ENCODE measurements at regions not wholly inside any gene's neighbourhood (a gene's known extent, or its start where the extent isn't known, plus 50 kb on each side); places are given as distances from the start of the nearest gene placed in this dataset.

- no peak for DNase-seq
Measured at GRCh38 chr10:36087006-36088005, 445.2 kb upstream of the FZD8 start.

DNA sequence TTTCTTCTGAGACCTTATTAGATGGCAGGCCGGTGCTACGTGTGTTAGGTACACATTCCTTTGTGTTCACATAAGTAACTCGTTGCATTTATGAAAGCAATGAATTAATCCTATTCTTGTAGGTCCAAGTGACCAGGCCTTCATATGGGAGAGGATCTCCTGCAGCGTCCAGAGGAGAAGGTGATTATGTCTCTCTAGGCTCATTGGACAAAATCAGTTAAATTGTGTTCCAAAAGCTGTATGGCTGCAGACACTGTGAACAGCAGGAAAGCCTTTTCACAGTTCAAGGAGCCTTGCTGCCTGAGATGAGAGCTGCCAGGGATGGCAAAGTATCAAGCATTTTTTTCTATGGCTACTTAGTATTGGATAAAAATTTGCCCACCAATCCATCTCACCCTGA, 433.1 kb upstream of the FZD8 start:
- no peak for DNase-seq

GRCh38 chr10:36073796-36074345, 431.8 kb upstream of the FZD8 start:
- no peak for DNase-seq

DNA sequence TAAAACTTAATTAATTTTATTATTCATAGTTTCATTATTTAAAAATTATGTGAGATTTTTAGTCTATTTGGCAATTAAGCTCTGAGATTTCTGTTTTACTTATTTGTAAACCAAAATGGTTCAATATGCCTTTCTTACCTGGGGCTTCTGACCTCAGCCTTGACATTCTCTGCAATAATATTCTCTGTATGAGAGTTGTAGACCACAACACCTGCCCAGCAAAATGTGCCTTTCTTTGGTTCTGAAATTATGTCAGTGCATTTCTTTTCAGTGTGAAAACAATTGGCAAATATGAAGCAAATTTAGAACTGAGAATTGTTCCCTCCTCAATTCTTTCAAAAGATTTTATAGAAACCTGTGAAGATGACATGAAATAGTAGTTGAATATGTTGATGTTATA, 426.4 kb upstream of the FZD8 start:
- no peak for DNase-seq

GRCh38 chr10:36067748-36068147, 425.7 kb upstream of the FZD8 start:
- DNase-seq = no peak

DNA sequence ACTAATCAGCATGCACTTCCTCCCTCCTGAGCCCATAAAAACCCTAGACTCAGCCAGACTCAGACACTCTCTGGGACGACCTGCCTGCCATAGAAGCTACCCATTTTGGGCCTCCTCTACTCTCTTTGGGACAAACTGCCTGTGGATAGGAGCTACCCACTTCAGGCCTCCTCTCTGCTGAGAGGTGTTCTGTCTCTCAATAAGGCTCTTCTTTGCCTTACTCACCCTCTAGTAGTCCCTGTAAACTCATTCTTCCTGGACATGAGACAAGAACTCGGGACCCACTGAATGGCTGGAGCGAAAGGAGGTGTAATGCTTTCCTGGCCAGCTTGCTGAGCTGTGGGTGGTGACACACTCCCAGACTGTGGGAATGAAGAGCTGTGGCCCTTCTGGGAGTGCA, 424.8 kb upstream of the FZD8 start:
- DNase-seq = no peak

DNA sequence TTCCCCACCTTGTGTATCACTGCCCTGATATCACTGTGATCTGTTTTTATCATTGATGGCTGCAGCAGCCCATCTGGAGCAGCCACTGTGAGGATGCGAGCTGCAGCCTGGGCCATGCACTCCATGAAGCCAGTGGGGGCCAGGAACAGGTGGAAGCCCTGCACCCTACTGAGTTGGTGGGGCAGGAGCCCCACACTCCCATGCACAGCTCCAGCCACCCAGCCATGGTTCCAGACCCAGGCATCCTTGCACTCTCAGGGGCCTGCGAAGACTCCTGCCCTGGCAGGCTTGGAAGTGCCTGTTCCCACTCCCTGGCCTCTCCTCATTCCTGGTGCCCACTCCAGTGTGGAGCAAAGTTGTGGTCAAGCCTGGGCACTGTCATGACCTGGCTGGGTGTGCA, 424.0 kb upstream of the FZD8 start:
- no peak for DNase-seq

DNA sequence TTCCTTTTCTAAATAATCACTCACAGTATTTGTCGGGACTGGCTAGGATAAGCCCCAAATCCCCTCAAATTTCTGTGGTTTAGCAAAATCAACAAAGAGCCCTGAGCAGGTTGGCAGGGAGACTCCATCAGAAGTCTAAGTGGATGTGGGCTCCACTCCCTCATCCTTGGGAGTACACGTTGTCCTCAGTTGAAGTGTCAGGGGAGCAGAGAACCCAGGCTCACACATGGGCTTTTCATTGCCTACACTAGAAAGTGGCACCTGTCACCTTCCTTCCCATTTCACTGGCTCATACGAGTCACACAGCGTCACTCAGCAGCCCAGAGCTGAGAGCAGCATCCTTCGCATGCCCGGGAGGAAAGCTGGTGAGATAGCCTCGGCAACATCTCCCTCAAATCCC, 421.3 kb upstream of the FZD8 start:
- no peak for DNase-seq

GRCh38 chr10:36057731-36058130, 415.6 kb upstream of the FZD8 start:
- DNase-seq = no peak

GRCh38 chr10:36057180-36057579, 415.1 kb upstream of the FZD8 start:
- DNase-seq = no peak

GRCh38 chr10:36053775-36054174, 411.7 kb upstream of the FZD8 start:
- no peak for DNase-seq

DNA sequence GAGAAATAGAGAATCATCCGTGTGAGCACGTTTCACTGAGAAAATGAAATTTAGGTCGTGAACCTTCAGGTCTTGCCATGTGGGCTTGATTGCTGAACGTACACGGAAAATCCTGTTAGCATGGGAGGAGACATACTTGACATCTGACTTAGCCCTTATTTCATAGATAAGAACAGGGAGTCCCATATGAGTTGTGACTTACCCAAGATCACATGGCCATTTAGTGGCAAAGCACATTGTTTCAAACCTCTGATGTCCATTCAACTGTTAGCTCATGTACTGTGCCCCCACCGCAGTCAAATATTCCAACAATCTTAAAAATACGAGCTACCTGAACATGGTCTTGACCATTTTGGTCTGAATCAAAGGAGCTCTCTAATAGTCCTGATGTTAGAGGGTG, 411.2 kb upstream of the FZD8 start:
- DNase-seq = no peak

GRCh38 chr10:36051500-36051991, 409.4 kb upstream of the FZD8 start:
- DNase-seq = no peak

GRCh38 chr10:36050763-36051499, 408.8 kb upstream of the FZD8 start:
- no peak for DNase-seq

- no peak for DNase-seq
Measured at GRCh38 chr10:36048780-36049179, 406.7 kb upstream of the FZD8 start.

DNA sequence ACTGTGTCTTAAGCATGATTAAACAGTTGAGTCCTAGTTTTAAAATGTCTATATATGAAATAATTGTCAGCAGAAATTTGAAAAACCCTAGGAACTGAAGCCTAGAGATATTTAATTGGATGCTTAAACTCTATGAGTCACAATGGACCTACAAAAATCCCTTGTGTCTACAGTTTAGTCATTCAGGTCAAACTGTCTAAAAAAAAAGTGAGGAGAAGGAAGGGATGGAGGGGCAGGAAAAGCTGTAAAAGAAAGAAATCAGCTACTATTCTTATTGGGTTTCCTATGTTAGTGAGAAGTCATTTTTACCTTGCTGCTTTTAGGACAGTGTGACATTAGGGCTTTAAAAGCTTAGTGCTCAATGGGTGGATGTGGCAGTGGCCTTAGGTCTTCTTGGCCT, 406.1 kb upstream of the FZD8 start:
- DNase-seq = no peak

- no peak for DNase-seq
Measured at GRCh38 chr10:36042135-36042534, 400.0 kb upstream of the FZD8 start.

DNA sequence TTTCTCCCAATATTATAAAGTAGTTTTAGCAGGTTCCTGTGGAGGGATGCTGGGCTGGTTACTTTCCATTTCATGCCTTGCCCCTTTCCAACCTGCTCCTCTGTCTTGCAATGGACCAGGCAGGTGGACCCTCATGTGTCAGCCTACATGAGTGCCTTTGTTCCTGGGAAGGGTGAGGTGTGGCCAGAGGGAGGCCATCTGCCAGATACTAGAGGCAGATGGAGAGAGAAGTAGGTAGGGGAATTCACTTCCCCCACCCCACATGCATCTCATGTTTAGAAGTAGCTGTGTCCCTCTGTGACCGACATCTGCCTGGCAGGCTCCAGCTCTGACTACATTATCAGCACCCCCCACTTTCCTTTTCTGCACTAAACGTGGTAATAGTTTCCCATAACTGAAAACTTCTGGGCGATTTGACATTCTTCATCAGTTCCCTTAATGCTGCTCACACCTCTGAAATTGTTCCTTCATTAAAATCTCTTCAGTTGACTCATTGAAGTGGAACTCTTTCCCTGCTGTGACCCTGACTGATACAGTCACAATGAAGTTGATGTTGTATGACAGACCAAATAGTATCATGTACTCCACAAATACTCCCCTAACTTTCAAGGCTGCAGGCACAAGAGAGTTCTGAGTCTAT, 396.3 kb upstream of the FZD8 start:
- DNase-seq = no peak

DNA sequence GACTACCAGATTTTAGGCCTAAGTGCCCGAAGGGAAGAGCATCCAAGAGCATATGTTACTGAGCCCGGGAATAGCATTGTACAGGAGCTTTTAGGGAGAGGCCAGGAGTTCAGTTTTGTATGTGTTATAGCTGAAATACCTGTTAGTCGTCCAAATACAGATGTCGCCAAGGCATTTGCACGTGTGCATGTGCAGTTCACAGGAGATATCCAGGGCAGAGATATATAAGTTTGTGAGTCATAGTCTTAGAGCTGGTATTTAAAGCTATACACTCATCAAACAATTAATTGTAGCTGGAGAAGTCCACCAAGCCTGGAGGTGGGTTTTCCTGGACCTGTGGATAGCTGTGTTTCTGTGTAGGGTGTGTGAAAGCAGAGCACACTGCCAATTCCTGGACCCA, 394.0 kb upstream of the FZD8 start:
- no peak for DNase-seq

GRCh38 chr10:36033808-36034207, 391.7 kb upstream of the FZD8 start:
- no peak for DNase-seq

DNA sequence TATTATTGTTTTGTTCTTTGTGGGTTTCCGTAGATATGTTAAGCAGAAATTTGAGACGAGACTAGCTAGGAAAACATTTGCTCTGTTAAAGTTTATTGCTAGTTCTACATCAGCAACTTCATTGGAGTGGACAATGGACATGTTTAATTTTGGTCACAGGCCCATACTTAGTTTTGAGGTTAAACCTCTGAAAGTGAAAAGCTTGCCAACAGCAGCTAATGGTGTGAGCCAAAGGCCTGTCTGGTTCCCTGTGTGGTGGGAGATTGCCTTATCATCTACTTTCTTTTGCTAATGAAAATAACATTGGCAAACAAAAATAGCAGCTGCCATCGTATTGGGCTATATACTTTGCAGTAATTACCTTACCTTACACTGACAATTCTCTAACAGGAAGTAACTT, 388.4 kb upstream of the FZD8 start:
- no peak for DNase-seq

GRCh38 chr10:36026656-36027390, 384.7 kb upstream of the FZD8 start:
- no peak for DNase-seq

All from DMS79 treated with DMSO at 0.1 percent for 48 hours (cell line).